HepG2 (cell line): ENCODE measurements at regions not wholly inside any gene's neighbourhood (a gene's known extent, or its start where the extent isn't known, plus 50 kb on each side); places are given as distances from the start of the nearest gene placed in this dataset.
A peak's percentile ranks its signal among the peaks of the same experiment; 100 is the strongest.

Experiments
- ATAC-seq: fragments of 200-7000 bp; cut with Tn5 transposase; 3 replicates; pipeline ENCODE4 v1.9.1; 2020; ENCODE audit warnings: mild to moderate bottlenecking, moderate library complexity
- BruUV-seq: library from RNA; stranded (reverse); fragments of 400-500 nt; replicated peaks from 2 replicates; lab custom pipeline; 2021; lab: Mats Ljungman, UMichigan
- CTCF ChIA-PET: fragments of 300-600 bp; formaldehyde crosslinking; extraction: SDS; loops from one replicate; lab custom pipeline; 2021; ENCODE audit warnings: low total read pairs, inconsistent platforms, low intra/inter-chr PET ratio; lab: Yijun Ruan, JAX
- POLR2A ChIA-PET: fragments of 350-600 bp; sonication (Branson Sonifier 250); formaldehyde crosslinking; loops from one replicate; lab custom pipeline; 2020; ENCODE audit warnings: antibody characterized with exemption, inconsistent platforms; lab: Yijun Ruan, JAX
- DNase-seq: peaks from one replicate; pipeline ENCODE4 v3.0.0-alpha.2; 2015; ENCODE audit warnings: low spot score
- FAIRE-seq: peaks from 3 replicates; lab custom pipeline; 2011; peaks lifted over from hg19 to GRCh38; lab: Jason Lieb, UNC
- H2AFZ ChIP-seq: one replicate; pipeline ENCODE4 v1.6.1; 2011; ENCODE audit warnings: low read length, inconsistent platforms
- H3K27ac ChIP-seq: fragments of 300-600 bp; 3 replicates; pipeline ENCODE4 v1.8.0; 2011; ENCODE audit warnings: mixed run types, mild to moderate bottlenecking, mixed read lengths, low read length, inconsistent platforms; ENCODE audit not compliant: insufficient read depth; ENCODE audit errors: extremely low read length
- H3K27me3 ChIP-seq, 2 experiments: fragments of 200-600 bp in 1 of 2; 2 replicates in 1 of 2; 3 replicates in 1 of 2; pipeline versions ENCODE4 v1.6.0 to v1.8.0; 2011; ENCODE audit warnings: low read length in 2 of 2, mild to moderate bottlenecking in 2 of 2, moderate library complexity in 2 of 2, inconsistent platforms in 1 of 2; ENCODE audit not compliant: insufficient read depth in 2 of 2, control insufficient read depth in 1 of 2
- H3K36me3 ChIP-seq, 2 experiments: fragments of 200-600 bp in 1 of 2; replicated peaks in 1 of 2; 2 replicates in 1 of 2; 3 replicates in 1 of 2; pipeline versions ENCODE4 v1.5.1 to v1.8.0; 2011; ENCODE audit warnings: low read length in 2 of 2, inconsistent platforms in 1 of 2; ENCODE audit not compliant: insufficient read depth in 2 of 2, control insufficient read depth in 1 of 2
- H3K4me1 ChIP-seq: 2 replicates; pipeline ENCODE4 v1.5.1; 2012; ENCODE audit warnings: low read length, inconsistent platforms; ENCODE audit not compliant: insufficient read depth
- H3K4me2 ChIP-seq: 2 replicates; pipeline ENCODE4 v1.6.0; 2011; ENCODE audit warnings: low read depth, low read length, inconsistent platforms
- H3K4me3 ChIP-seq, 3 experiments: fragments of 200-600 bp in 1 of 3; sonication (generic), shearing (Covaris generic) in 1 of 3; replicated peaks in 1 of 3; 2 replicates each; pipeline ENCODE4 v1.5.1; 2011 to 2016; ENCODE audit warnings: low read length in 3 of 3, inconsistent platforms in 2 of 3, low read depth in 2 of 3, mild to moderate bottlenecking in 2 of 3, control low read depth in 1 of 3, mixed read lengths in 1 of 3; ENCODE audit not compliant: insufficient read depth in 1 of 3
- H3K79me2 ChIP-seq: one replicate; pipeline ENCODE4 v1.6.1; 2011; ENCODE audit warnings: low read length, inconsistent platforms; ENCODE audit not compliant: insufficient read depth
- H3K9ac ChIP-seq: 2 replicates; pipeline ENCODE4 v1.6.0; 2011; ENCODE audit warnings: mild to moderate bottlenecking, low read depth, low read length, inconsistent platforms; ENCODE audit not compliant: insufficient read depth
- H3K9me3 ChIP-seq: 2 replicates; pipeline ENCODE4 v1.5.1; 2012; ENCODE audit warnings: mild to moderate bottlenecking, low read length
- H4K20me1 ChIP-seq: 2 replicates; pipeline ENCODE4 v1.6.0; 2011; ENCODE audit warnings: inconsistent platforms, mild to moderate bottlenecking, low read length, moderate library complexity; ENCODE audit not compliant: insufficient read depth
- ASH2L ChIP-seq: fragments of 300-600, 200-600 bp; sonication (generic); IDR thresholded peaks from 2 replicates; pipeline ENCODE4 v1.7.0; 2017; ENCODE audit warnings: low read depth, mild to moderate bottlenecking, moderate library complexity, mixed read lengths, low read length; ENCODE audit not compliant: insufficient read length
- JARID2 ChIP-seq: sonication (generic); formaldehyde crosslinking; IDR thresholded peaks from 2 replicates; pipeline ENCODE4 v1.8.1; 2023; ENCODE audit warnings: missing genetic modification reagents, inconsistent platforms; ENCODE audit not compliant: insufficient replicate concordance
- KAT2B ChIP-seq: fragments of 150-350 bp; IDR thresholded peaks from 2 replicates; pipeline ENCODE4 v1.6.1; 2014; ENCODE audit warnings: low read depth, low read length, borderline replicate concordance
- RBM22 ChIP-seq: fragments of 200-400 bp; formaldehyde crosslinking; optimal IDR thresholded peaks from 2 replicates; pipeline ENCODE3; 2017; ENCODE audit warnings: mild to moderate bottlenecking, low read length, moderate library complexity
- RFX5 ChIP-seq: IDR thresholded peaks from 2 replicates; pipeline ENCODE4 v1.6.1; 2011; ENCODE audit warnings: low read depth, low read length, improper control_type of control experiment
- SAP130 ChIP-seq: IDR thresholded peaks from 2 replicates; pipeline ENCODE4 v1.6.1; 2016; ENCODE audit warnings: low read depth
- TEAD3 ChIP-seq: optimal IDR thresholded peaks from 2 replicates; pipeline ENCODE3; 2016; ENCODE audit warnings: borderline replicate concordance
- TRIM24 ChIP-seq: sonication (generic); formaldehyde crosslinking; IDR thresholded peaks from 2 replicates; pipeline ENCODE4 v1.8.0; 2022; ENCODE audit warnings: mild to moderate bottlenecking, missing genetic modification reagents
- ZNF138 ChIP-seq: sonication (generic); formaldehyde crosslinking; IDR thresholded peaks from 2 replicates; pipeline ENCODE4 v1.5.0; 2020; ENCODE audit warnings: mild to moderate bottlenecking, low read depth, missing genetic modification reagents
- ZNF839 ChIP-seq: sonication (generic); formaldehyde crosslinking; IDR thresholded peaks from 2 replicates; pipeline ENCODE4 v1.4.0; 2020; ENCODE audit warnings: missing genetic modification reagents, mild to moderate bottlenecking, borderline replicate concordance
- WGBS: methylation state at CpG from one replicate; pipeline ENCODE4 v1.1.6; 2017; ENCODE audit warnings: low lambda C conversion rate; 5-methylcytosine and 5-hydroxymethylcytosine counted together
- in situ Hi-C: cut with HindIII; loops from 2 replicates; pipeline ENCODE4 v1.10.0; 2017; ENCODE audit warnings: low pct_unique_long_range_greater_than_20kb; ENCODE audit not compliant: extremely low pct_ligation_motif_present
- intact Hi-C: fragments of 100-400 bp; cut with micrococcal nuclease; formaldehyde crosslinking; loops from one replicate; pipeline ENCODE4 v1.10.0; 2022; ENCODE audit not compliant: unreplicated experiment
- TF ChIP-seq, protein P1 (sequence below): sonication (generic); formaldehyde crosslinking; IDR thresholded peaks from 2 replicates; pipeline ENCODE4 v1.4.0; 2020; ENCODE audit warnings: missing genetic modification reagents
- TF ChIP-seq, protein P2 (sequence below), 2 experiments: fragments of 450-650 bp in 1 of 2; sonication (generic) in 1 of 2; formaldehyde crosslinking; IDR thresholded peaks; 2 replicates each; pipeline versions ENCODE4 v1.5.0 to v1.8.0; 2020 to 2022; ENCODE audit warnings: mild to moderate bottlenecking in 1 of 2, missing genetic modification reagents in 1 of 2
- TF ChIP-seq, protein P3 (sequence below): sonication (generic); formaldehyde crosslinking; IDR thresholded peaks from 2 replicates; pipeline ENCODE4 v1.8.1; 2023; ENCODE audit warnings: mild to moderate bottlenecking, moderate library complexity, missing genetic modification reagents
- TF ChIP-seq, protein P4 (sequence below): sonication (generic); formaldehyde crosslinking; IDR thresholded peaks from 2 replicates; pipeline ENCODE4 v1.5.1; 2020; ENCODE audit warnings: missing genetic modification reagents, mild to moderate bottlenecking, borderline replicate concordance
- TF ChIP-seq, protein P5 (sequence below): sonication (generic); formaldehyde crosslinking; IDR thresholded peaks from 2 replicates; pipeline ENCODE4 v1.4.0; 2020; ENCODE audit warnings: missing genetic modification reagents; ENCODE audit errors: not compliant biosample characterization

DNA sequence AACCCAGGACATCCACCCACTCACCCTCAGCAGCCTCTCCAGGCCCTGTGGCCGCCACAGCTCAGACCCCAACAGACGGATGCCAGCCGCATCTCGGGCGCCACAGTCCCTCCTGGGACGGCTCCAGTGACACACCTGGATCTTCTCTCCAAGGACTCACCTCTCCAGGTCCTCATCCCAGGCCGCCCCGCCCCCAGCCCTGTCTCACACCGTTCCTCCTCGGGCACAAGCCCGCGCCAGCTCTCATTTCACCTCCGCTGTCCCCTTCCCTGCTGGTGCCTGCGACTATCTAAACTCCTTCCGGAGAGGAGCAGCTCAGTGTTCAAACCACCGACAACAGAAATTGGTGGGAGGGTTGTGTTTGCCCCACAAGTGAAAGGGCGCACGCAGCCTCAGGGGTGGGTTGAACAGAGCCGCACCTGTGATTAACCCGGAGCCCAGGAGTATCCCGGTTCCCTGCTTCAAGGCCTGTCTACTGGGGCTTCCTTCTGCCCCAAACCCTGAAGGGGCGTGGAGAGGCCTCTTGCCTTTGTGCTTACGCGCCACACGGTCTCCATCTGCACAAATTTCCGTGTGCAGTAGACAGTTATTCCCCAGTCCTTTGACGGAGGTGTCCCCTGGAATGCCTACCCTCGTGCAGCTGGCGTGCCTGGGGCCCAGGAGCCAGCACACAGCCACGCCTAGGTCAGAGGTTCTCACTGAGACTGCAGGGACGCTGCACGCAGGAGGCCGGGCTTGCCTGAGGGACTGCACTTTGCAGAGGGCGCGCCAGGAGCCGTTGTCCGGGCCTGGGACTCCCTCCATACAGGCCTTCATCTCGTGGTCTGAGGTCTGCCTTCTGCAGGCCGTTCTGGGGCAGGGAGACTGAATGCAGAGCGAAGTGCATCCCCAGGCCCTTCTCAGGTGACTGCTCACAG, 232.7 kb downstream of the DLL1 start:
- peak; percentile 40 for ATAC-seq
- Histone ChIP-seq H3K27ac (no peak overlapping the region), H3K9me3 (no peaks in the 10 kb centered on the region), H3K36me3 (no peaks in the 10 kb centered on the region), H3K4me2 (no peak overlapping the region), H3K4me3 (no peak overlapping the region), H3K4me1 (no peaks in the 10 kb centered on the region), H2AFZ (no peak overlapping the region), H3K27me3 (peaks cover 19 to 73% of the 10 kb centered on the region in 2 experiments), H4K20me1 (no peaks in the 10 kb centered on the region), H3K9ac (no peak overlapping the region), H3K79me2 (no peaks in the 10 kb centered on the region)
- POLR2A ChIA-PET: no interaction called here
- no peak for FAIRE-seq
- CTCF ChIA-PET: no interaction called here
- in situ Hi-C loops (no loop called here), intact Hi-C loops (no loop called here)
- no peak for DNase-seq
- 59% methylated on average over 31 of the region's 40 CpGs for WGBS
- BruUV-seq: no TSS peak
- TF ChIP-seq ASH2L (no peak), ZNF138 (no peak), KAT2B (no peak), JARID2 (CRISPR knock-in tag) (no peak), TEAD3 (no peak), SAP130 (CRISPR knock-in tag) (no peak), RBM22 (no peak), RFX5 (no peak), TRIM24 (CRISPR knock-in tag) (no peak), ZNF839 (CRISPR knock-in tag) (no peak)
- TF ChIP-seq, protein P1, sequence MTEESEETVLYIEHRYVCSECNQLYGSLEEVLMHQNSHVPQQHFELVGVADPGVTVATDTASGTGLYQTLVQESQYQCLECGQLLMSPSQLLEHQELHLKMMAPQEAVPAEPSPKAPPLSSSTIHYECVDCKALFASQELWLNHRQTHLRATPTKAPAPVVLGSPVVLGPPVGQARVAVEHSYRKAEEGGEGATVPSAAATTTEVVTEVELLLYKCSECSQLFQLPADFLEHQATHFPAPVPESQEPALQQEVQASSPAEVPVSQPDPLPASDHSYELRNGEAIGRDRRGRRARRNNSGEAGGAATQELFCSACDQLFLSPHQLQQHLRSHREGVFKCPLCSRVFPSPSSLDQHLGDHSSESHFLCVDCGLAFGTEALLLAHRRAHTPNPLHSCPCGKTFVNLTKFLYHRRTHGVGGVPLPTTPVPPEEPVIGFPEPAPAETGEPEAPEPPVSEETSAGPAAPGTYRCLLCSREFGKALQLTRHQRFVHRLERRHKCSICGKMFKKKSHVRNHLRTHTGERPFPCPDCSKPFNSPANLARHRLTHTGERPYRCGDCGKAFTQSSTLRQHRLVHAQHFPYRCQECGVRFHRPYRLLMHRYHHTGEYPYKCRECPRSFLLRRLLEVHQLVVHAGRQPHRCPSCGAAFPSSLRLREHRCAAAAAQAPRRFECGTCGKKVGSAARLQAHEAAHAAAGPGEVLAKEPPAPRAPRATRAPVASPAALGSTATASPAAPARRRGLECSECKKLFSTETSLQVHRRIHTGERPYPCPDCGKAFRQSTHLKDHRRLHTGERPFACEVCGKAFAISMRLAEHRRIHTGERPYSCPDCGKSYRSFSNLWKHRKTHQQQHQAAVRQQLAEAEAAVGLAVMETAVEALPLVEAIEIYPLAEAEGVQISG (CRISPR knock-in tag): no peak
- TF ChIP-seq, protein P2, sequence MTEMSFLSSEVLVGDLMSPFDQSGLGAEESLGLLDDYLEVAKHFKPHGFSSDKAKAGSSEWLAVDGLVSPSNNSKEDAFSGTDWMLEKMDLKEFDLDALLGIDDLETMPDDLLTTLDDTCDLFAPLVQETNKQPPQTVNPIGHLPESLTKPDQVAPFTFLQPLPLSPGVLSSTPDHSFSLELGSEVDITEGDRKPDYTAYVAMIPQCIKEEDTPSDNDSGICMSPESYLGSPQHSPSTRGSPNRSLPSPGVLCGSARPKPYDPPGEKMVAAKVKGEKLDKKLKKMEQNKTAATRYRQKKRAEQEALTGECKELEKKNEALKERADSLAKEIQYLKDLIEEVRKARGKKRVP (CRISPR knock-in tag; IDR thresholded peaks at IDR 0.05): no peak
- TF ChIP-seq, protein P3, sequence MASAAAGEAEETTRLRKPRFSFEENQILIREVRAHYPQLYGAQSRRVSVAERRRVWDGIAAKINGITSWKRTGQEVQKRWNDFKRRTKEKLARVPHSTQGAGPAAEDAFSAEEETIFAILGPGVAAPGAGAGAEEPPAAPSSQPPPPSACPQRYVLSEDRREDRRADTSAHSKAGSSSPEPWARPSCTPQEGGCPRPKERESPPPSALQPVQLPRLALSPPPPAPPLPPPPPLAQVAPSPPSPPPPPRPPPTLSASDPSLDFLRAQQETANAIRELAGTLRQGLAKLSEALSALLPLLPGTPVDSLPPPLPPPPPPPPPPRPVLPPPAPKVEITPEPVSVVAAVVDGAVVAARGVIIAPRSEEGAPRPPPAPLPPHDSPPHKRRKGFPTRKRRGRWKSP (CRISPR knock-in tag): no peak
- TF ChIP-seq, protein P4, sequence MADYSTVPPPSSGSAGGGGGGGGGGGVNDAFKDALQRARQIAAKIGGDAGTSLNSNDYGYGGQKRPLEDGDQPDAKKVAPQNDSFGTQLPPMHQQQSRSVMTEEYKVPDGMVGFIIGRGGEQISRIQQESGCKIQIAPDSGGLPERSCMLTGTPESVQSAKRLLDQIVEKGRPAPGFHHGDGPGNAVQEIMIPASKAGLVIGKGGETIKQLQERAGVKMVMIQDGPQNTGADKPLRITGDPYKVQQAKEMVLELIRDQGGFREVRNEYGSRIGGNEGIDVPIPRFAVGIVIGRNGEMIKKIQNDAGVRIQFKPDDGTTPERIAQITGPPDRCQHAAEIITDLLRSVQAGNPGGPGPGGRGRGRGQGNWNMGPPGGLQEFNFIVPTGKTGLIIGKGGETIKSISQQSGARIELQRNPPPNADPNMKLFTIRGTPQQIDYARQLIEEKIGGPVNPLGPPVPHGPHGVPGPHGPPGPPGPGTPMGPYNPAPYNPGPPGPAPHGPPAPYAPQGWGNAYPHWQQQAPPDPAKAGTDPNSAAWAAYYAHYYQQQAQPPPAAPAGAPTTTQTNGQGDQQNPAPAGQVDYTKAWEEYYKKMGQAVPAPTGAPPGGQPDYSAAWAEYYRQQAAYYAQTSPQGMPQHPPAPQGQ: no peak
- TF ChIP-seq, protein P5, sequence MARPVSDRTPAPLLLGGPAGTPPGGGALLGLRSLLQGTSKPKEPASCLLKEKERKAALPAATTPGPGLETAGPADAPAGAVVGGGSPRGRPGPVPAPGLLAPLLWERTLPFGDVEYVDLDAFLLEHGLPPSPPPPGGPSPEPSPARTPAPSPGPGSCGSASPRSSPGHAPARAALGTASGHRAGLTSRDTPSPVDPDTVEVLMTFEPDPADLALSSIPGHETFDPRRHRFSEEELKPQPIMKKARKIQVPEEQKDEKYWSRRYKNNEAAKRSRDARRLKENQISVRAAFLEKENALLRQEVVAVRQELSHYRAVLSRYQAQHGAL: no peak
